ENCODE measurements at regions not wholly inside any gene's neighbourhood (a gene's known extent, or its start where the extent isn't known, plus 50 kb on each side); places are given as distances from the start of the nearest gene placed in this dataset.

DNA sequence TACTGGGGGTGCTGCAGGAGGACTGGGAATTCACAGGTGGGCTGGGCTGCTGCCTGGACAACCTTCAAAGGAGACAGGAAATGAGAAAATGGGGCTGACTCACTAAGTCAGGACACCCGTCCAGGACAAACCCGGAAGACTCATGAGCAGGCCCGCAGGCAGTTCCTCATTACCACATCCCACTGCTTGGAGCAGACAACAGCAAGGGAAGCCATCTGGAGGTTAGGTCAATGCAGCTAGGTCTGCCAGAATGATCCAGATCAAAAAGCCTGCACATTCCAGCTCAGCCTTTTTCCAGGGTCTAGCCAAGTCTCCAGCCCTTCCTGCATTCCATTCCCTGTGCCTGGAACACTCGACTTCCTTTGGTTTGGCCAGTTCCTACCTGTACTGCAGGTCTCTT lies 536.5 kb upstream of the CDH11 start:
- DNase-seq = no peak

DNA sequence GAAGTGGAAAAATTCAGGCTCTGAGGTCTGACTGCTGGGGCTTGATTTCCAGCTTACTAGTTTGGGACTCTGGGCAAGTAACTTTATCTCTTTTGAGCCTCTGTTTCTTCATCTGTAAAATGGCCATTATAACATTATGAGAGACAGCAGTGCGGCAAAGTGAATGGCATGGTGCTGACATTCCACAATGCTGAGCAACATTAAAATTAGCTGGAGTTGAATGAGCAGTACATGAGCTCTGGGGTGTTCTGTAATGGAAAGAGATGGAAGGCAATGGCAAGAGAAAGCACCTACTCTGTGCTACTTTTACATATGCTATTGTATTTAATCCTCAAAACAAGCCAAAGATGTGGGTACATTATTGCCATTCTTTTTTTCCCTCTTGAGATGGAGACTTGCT lies 535.7 kb upstream of the CDH11 start:
- no peak for DNase-seq

DNA sequence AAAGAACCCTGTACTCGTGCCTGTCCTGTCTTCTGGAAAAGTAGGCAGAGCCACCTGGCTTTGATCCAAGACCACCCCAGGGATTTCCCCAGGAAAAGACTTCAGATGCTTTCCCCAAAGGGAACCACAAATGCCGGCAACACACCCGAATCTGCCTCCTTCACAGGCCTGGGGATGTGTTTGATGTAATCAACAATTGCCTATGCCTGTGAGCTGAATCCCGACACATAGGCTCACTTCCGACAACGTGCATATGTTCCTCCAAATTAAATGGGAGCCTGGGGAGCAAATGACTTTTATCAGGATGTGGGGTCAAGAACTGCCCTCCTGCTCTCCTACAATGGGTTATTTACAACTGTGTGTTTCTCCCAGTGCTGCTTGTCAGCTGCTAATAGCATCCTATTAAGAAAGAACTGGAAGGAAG lies 535.2 kb upstream of the CDH11 start:
- DNase-seq = no peak

DNA sequence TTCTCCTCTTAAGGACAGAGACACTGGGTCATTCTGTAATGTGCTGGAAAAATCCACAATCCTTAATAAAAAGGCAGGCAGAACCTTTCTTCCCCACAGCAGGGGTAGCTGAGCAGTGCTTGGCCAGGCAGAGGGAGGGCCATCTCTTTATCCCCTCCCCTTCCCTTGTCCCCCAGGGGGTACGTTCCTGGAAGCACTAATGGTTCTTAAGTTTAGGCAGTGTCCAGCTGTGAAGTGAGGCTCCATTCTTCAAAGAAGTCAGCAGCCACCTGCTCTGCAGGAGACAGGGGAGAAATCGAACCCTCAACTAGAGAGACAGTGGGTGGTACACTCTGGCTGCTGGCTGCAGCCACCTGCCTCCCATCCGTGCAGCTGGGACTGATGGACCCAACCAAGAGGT lies 533.9 kb upstream of the CDH11 start:
- DNase-seq = peak; percentile 66

DNA sequence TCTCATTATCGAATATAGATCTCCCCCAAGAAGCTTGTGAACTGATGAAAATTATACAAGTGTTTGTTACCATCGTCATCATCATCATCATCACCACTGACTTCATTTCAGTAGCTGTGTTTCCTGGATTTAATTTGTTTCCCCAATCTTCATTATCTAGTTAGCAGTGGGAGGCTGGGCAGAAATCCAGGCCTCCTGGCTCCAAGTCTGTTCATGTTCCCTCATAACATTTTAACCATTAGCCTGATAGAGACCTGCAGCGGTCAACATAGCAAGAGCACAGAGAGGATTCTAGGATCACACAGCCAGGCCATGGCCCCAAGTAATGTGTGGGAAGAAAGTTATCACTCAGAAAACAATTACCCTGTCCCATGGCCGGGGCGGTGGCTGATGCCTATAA lies 526.2 kb upstream of the CDH11 start:
- DNase-seq = no peak

DNA sequence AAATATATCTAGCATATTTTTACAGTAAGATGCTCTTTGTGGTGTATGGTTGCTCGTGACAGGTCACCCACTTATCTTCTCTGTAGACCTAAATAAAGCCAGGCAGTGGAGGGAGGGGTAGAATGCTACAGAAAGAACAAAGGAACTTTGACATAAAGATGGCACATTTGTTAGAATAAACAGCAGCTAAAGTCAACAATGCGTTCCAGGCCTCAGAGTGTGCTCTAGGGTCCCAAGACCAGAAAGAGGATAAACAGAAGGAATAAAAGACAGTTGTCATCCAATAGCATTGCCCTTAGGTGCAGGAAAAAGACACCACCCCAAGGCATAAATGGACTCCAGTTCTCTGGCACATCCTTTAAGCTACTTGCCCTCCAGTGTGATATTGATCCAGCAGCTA lies 523.0 kb upstream of the CDH11 start:
- no peak for DNase-seq

DNA sequence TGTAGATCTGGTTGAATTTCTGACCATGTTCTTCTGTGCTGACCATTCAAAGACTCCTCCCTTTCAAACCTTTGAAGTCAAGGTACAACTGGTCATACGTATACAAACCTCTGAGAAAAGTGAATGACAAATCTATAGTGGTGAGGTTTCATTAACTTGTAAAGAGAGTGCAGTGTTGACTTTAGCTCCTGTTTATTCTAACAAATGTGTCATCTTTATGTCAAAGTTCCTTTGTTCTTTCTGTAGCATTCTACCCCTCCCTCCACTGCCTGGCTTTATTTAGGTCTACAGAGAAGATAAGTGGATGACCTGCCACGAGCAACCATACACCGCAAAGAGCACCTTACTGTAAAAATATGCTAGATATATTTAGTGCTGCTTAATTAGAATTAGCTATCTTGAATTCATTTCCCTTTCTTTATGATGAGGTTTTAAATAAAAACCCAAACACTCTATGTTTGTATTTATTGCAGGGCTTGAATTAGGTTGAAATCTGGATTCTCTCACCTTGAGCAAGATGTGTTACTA lies 520.0 kb upstream of the CDH11 start:
- no peak for DNase-seq

DNA sequence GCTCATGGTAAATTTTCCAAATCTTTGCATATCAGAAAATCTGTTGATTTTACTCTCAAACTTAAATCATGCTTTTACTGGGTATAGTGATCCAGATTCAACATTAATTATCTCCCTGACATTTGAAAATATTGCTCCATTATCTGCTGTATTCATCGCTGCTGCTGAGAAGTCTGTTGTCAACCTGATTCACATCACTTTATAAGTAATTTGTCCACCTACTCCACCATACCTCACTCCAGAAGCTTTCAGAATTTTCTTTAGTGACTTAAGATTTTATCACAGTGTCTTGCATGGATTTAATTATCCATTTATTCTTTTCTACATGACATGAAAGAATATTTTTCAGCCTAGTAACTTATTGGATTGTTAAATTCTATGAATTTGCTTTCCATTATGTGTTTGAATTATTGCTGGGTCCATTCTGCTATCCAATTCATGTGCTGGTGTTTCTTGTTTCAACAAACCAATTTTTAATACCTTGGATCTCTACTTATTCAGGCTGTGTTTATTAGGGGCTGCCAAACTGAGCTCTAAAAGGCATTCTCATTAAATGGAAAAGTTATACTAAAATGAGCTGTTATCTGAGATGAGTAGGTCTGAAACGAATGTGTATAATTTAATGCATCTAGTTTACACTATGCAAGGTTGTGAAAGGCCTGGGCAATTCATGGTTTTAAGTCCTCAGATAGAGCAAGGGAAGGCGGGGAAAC lies 519.3 kb upstream of the CDH11 start:
- no peak for DNase-seq

DNA sequence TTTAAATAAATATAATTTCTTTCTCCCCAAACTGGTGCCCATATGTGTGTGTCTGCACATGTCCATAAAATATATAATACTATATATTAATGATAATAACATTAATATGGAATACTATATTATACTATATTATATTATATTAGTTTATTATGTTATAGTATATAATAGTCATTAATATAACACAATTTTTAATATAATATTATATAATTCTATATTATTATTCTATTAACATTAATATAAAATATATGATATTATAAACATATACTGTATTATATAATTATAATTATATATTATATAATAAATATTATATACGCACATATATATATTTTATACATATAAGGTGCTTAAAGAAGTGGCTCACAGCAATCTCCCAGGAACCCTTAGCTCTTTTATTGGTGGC lies 513.0 kb upstream of the CDH11 start:
- no peak for DNase-seq

DNA sequence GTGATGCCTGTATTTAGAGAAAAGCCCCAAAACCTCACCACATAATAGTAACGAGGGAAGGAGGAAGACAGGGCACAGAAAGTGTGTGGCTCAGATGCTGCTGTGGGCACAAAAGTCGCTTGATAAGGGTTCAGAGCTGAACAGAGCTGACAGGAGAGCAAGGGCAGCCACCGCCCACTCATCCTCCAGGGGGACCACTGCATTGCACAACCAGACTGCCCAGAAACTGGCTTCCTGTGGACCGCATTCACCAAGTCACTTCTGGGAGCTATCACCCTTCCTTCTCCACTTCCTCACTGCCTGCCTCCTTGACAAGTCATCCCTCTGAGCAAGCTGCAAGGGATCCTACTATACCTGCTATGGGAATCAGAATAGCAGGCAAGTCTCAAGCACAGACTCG lies 512.4 kb upstream of the CDH11 start:
- DNase-seq = peak; percentile 21

DNA sequence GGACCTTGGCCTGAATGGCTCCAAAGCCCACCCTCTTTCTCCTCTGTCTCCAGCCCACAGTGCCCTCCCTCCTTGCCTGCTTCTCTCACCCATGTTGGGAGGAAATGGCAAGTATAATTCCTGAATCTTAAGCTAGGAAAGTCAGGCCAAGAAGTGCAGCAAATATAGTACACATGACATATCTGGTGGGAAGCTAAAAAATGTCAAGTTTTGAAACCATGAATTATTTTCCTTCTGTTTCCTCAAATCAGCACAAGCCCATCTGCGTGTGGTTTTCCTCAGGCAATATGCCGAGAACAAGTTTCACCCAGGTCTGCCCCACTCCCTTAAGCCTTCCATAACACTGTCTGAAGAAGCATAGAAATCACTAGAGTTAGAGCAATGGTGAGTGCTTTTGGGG lies 502.8 kb upstream of the CDH11 start:
- peak; percentile 37 for DNase-seq

DNA sequence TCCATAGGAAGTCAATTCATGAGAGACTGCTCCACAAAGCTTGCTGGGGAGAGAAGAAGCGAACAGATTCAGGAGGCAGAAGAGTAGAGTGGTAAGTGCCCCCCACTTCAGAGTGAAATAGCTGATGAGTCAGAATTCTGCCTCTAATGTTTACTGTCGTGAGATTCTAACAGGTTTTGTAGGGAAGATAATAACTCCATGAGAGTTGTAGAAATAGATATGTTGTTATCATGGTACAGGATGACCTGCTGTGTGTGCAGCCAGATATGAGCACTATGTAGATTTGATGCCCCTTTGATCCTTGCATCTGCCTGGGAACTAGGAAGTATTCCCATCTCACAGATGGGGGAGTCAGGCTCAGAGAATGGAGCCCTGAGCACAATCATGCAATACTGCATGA lies 502.4 kb upstream of the CDH11 start:
- no peak for DNase-seq

DNA sequence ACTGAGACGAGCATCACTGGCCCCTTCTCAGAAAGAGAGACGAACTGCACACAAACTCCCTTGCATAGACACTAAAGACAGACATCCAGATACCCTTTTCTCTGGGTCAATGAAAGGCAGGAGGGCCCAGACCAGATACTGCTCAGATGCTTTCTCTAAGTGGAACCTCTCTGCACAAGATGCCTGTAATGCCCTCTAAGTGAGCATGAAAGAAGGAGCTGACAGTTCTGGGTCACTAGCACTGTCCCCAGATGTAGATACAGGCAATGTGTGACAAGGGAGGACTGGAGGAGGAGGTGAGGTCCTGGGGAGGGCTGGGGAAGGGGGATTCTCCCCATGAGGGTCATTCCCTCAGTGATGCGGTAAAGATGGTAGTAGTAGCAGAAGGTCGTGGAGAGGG lies 501.0 kb upstream of the CDH11 start:
- peak; percentile 70 for DNase-seq

DNA sequence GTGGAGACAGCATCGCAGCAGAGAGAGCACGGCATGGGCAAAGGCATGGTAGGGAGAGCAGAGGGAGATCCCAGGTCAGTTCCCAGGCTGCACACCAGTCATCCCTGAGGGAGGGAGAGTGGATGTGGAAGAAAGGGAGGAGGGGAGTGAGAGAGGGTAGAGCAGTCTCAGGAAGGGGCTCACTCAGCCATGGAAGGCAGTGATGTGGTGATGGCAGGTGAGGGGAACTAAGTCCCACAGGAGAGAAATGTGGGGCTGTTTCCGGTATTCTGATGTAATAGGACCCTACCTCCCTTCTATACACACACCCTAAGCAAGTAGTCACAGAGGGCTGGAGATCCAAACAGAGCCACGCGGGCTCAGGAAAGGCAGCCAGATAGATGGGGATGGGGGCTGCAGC lies 500.3 kb upstream of the CDH11 start:
- DNase-seq = no peak

DNA sequence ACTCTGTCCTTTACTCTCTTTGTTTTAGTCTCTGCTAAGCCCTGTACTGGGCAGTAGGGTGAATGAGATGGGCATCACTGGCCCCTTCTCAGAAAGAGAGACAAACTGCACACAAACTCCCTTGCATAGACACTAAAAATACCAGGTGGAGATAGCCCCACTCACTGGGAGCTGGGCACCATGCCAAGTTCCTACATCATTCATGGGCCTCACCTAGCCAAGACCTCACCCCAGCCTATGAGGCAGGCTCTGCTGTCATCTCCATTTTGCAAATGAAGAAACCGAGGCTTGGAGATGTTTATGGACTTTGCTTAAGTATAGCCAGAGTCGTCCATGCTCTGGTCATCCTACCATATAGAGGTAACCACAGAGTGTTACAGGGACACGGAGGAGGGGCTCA lies 499.8 kb upstream of the CDH11 start:
- DNase-seq = no peak

DNA sequence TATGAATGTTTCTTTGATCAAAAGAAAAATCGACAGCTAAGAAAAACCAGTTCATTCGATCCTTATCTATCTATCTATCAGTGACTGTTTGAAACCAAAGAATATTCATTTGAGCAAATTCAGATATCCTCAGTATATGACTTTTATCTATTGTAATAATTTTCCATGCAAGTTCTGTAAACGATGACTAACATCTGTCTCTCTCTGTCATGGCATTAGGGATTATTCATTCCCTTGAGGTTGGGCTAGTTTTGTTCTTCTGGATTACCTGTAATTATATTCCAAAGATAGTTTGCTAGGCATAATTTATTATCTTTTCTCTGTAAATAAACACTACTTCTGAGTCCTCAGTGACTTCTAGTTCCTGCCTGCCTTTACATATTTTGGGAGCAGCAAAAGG lies 497.7 kb upstream of the CDH11 start:
- no peak for DNase-seq

DNA sequence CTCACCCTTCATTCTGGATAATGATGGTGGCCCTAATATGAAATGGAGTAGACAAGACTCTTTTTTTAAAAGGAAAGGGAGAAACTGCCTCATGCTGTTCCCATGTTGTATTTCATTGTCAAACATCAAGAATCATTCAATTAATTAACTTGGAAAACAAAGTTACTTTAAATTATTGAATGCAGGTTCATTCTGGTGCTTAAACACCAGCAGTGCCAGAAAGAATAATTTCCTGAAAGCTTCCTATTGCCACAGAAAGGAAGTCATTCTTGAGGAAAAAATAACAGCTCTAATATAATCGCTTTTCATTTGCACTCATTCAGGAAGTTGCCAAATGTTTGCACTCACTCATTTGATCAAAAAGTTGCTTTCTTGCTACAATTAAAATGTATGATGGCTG lies 497.1 kb upstream of the CDH11 start:
- no peak for DNase-seq

DNA sequence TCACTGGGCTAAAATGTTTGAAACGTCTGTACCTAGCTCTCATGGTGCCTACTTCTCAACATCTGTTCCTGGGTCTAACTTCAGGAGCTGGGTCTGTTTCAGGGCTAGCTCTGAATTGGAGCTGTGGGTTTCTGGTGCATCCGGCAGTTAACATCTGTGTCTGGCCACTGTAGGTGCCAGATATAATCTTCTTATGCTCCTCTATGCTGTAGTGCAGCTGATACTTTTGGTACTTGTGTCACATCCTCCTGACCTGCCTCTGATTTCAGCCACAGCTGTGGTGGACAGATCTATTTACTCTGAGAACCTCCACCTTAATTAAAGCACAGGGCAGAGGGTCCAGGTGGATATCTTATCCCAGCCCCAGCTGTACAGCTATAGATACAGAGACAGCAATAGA lies 496.5 kb upstream of the CDH11 start:
- DNase-seq = no peak

DNA sequence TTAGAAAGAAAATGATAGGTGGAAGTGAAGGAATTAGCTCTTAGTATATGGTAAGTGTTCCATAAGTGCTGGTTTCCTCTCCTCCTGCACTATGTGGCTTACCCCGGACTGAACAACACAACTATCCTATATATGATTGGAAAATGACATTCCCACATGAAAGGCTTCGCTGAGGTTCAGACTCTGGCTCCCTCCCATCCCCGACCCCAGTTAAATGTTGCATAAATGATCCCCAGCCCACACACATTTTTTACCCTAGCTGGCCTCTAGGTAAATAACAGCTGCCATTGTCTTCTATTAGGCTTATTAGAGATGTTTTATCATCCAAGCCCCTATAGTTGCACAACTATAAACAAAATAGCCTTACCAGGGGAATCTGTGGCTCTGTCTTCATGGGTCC lies 495.6 kb upstream of the CDH11 start:
- DNase-seq = no peak

DNA sequence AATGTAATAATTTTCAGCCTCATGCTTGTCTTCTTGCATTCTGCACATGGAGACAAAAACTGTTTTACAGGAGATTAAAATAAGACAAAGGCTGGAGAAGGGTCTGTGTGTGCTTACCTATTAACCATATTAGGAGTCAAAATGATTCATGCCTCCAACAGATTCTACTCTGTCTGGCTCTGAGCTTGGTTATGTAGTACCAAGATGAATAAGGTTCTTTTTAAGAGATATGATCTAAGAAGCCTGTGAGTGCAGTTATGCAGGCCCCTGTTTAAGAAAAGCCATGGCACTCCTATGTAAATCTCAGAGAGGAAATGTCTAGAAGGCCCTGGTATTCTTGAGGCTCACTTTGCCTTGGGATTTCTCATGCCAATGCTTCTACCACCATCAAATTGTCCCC lies 486.6 kb upstream of the CDH11 start:
- no peak for DNase-seq

DNA sequence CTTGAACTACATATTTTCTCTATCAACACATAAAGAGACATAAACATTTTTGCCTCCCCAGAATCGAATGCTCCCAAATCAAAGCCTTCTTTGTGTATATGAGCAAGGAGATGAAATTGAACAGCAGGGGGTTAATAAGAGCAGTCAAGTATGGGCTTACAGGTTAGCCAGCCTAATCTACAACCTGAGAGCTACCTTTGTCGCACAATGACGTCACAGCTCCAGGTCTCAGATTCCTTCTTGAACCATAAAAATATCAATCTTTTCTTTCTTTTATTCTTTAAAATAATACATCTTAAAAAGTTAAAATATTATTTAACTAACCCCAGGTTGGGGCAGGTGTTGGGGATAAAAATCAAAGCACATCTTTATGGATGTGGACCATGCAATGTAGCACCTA lies 482.9 kb upstream of the CDH11 start:
- no peak for DNase-seq

DNA sequence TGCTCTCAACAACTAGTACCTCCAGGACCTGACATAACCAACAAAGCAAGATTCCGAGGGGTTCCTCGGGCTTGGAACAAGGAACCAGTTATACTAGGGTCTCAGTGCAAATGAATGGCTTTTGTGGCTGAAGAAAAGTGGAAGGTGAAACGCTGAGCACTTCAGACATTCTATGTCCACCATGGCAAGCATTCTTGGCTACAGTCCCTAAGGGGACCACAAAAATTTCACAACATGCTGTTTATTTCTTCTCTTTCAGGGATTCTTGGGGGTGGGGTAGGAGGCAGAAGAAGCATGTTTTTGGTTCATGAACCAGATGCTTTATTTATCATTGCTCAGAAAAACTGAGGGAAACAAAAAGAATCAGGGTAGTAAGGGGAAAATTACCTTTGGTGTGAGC lies 479.9 kb upstream of the CDH11 start:
- DNase-seq = no peak

DNA sequence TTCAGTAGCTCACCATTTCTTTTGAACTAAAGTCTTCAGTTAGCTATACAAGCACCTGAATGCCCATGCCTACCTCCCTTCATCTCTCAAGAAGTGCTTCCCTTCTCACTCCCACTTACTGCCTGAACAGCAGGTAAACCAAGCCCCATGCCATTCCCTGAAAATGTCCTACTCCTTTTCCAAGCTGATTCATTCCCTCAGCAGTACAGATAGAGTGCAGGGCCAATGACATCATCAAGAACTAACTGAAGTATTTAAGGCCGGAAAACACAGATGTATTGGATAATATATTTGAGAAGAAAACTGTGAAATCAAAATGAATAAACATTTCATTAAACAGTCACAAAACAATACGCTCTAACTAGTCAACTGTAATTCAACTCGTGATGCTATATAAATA lies 478.8 kb upstream of the CDH11 start:
- DNase-seq = no peak

DNA sequence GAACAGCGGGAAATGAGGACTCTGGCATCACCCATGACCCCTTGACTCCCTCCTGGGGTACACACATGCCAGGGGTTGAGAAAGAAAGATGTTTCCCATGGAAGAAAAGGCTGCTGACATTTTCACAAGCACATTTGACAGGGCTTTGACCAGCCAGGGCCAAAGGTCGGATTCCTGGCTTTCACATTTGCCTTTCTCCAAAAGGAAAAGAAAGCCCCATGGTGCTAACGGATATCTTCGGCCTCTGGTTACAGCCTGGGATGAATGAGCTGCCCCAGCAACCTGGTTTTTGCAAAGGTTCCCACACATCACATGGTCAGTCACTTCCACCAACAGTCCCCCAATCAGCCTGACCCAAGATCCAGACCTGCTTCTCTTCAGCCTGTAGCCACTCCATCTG lies 478.2 kb upstream of the CDH11 start:
- peak; percentile 47 for DNase-seq

DNA sequence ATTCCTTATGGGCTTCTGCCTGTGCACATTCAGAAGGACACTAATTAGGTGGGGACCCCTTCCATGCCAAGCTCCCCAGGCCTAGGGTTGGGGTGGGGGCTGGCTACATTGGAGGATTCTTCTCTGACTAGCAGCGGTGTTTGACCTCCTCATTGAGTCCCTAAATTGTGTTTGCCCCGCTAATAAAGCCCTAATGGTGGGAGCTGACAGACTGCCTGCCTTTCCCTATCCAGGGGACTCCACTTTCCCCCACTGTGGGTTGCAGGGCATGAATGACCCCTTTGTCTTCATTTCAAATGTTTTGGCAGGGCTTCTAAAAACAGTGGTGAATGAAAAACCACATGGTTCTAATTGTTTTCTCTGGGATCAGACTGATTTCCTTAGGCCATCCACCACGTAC lies 476.8 kb upstream of the CDH11 start:
- DNase-seq = peak; percentile 91
